NCI-H1694 treated with DMSO at 0.1 percent for 48 hours (cell line): ENCODE measurements at regions not wholly inside any gene's neighbourhood (a gene's known extent, or its start where the extent isn't known, plus 50 kb on each side); places are given as distances from the start of the nearest gene placed in this dataset.

Experiments
- DNase-seq: peaks from one replicate; lab custom pipeline; 2025; lab: John Stamatoyannopoulos, UW

DNA sequence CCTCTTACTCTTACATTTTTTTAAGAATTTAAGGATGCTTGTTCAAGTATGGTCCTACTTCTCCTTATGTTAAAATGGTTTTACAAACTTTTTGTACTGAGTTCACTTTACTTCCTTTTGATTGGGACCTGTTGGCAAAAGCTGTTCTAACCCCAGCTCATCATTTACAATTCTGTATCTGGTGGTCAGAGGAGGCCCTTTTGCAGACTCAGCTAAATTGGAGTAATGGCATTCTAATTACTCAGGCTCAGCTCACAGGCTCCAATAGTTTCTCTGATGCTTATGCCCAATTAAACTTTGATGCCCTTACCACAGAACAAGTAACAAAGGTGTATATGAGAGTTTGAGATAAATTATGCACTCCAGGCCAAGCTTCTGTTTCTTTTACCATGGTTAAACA is 1632.0 kb downstream of the UQCRFS1 start:
- DNase-seq = no peak
